EH (cell line): ENCODE measurements at regions not wholly inside any gene's neighbourhood (a gene's known extent, or its start where the extent isn't known, plus 50 kb on each side); places are given as distances from the start of the nearest gene placed in this dataset.

Experiments used
- DNase-seq: peaks from one replicate; pipeline ENCODE4 v3.0.0-alpha.2; 2015; ENCODE audit warnings: low read depth

- peak; percentile 56 for DNase-seq
Observed at GRCh38 chr18:75358928-75359327, 68.6 kb downstream of the SMIM21 start.

- DNase-seq: no peak
Observed at GRCh38 chr18:75353357-75353756, 74.1 kb downstream of the SMIM21 start.

- DNase-seq: no peak
Observed at GRCh38 chr18:75351409-75351808, 76.1 kb downstream of the SMIM21 start.

DNA sequence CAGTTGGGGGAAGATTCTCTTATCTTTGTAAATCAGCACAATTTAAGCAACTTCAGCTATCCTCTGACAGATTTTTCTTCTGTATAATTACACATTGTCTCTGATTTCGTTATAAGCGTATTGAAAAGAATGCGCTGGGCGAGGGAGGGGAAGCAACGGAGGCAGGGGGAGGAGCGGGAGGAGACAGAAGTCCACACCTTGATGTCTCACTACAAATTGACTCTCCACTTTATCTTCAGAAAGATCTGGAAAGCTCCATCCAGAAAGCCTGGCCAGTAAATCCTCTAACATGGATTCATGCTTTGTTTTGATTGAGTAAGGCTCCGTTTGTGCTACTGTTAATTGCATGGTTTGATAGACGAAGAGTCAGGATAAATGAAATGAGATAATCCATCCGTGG lies 76.6 kb downstream of the SMIM21 start:
- DNase-seq: no peak

GRCh38 chr18:75350512-75350839 lies 77.0 kb downstream of the SMIM21 start:
- peak; percentile 59 for DNase-seq

- DNase-seq: no peak
Observed at GRCh38 chr18:75349668-75350511, 77.6 kb downstream of the SMIM21 start.

DNA sequence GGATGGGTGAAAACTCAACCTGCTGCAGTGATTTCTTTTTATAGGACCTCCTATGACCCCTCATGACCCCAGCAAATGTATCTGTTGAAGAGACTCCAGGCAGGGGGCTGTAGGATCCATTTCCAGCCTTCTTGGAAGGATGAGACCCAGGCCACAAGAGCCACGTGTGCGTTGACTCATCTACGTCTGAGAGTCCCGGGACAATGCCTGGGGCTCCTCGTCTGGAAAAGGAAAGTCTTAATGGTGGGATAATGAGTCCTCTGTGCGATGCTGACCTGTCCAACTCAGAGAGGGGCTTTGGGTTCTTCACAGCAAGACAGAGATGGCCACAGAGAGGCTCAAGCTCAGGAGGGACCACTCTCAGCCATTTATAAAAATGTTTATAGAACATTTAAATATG lies 80.8 kb downstream of the SMIM21 start:
- DNase-seq: no peak

DNA sequence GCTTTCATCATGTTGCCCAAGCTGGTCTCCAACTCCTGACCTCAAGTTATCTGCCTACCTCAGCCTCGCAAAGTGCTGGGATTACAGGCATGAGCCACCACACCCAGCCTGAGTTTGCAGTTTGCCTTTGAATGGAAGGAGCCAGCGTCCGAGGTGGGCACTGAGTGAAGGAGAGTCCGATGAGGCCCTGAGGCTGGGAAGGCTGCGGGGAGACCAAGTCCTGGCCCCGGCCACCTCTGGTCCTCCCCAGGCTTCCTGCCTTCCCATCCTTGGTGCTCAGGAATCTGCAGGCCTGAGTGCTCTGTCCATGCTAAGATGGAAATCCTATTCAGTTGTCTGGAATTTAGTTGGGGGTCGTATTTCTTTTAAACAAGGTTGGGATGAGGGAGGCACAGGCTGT lies 82.9 kb downstream of the SMIM21 start:
- no peak for DNase-seq

- no peak for DNase-seq
Observed at GRCh38 chr18:75344161-75344560, 83.3 kb downstream of the SMIM21 start.

DNA sequence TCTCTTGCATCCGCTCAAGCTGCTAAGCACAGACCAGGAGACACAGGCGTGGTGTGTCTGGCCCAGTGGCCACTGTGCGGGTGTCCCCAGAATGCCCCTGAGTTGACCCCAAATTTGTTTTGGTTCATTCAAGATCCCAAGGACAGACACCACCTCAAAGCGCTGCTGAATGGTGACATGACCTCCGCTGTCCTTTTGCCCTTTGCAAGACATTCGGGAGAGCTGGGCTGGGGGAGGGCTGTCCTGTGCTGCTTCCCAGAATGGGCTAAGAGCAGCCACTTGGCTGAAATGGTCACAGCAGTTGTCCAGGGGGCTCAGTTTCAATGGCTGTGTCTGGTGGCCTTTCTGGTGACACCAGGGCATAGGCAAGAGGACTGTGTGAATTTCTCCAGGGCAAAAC lies 84.1 kb downstream of the SMIM21 start:
- DNase-seq: no peak

DNA sequence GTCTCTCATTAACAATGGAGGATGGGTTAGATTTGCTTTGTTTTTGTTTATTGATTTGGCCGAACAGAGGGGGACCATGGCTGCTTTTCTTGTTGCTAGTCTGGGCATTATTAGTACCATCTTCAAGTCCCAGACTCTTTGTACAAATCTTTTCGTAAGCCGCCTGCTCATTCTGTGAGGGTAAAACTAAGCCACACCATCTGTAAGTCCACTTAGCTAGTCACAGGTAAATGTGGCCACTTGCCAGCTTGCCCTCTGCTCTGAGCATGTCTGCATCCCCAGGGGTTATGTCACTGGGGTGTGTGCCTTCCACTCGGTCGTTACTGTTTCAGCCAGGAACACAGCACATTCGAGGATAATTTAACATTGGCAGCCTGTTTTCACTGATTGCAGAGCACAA lies 85.6 kb downstream of the SMIM21 start:
- no peak for DNase-seq

DNA sequence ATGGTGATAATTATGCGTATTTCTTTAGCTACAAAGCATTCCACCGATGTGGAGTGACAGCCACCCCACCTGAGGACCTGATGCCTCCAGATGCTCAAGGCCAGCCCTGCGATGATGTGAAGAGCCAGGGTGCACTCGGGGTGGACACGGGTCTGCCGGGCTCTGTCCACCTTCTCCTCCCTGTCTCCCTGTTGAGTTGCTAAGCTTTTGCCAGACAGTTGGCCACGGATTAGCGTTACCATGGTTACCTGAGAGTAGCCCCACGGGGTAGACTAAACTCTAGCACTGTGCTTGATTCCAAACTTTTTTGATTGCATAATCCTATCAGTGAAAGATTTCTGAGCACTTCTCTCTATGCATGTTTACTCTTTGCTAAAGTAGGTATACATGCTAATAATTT lies 86.2 kb downstream of the SMIM21 start:
- DNase-seq: no peak

GRCh38 chr18:75339936-75340605 lies 87.4 kb downstream of the SMIM21 start:
- no peak for DNase-seq
